DMS53 treated with DMSO at 0.1 percent for 48 hours (cell line): ENCODE measurements at regions not wholly inside any gene's neighbourhood (a gene's known extent, or its start where the extent isn't known, plus 50 kb on each side); places are given as distances from the start of the nearest gene placed in this dataset.

ENCODE experiments used
- DNase-seq: peaks from one replicate; lab custom pipeline; 2025; ENCODE audit not compliant: unreplicated experiment; lab: John Stamatoyannopoulos, UW

GRCh38 chr15:98381446-98381845 lies 266.9 kb upstream of the IGF1R start:
- DNase-seq, result no peak

GRCh38 chr15:98382139-98382538 lies 266.2 kb upstream of the IGF1R start:
- no peak for DNase-seq

GRCh38 chr15:98383571-98383970 lies 264.8 kb upstream of the IGF1R start:
- DNase-seq, result no peak

DNA sequence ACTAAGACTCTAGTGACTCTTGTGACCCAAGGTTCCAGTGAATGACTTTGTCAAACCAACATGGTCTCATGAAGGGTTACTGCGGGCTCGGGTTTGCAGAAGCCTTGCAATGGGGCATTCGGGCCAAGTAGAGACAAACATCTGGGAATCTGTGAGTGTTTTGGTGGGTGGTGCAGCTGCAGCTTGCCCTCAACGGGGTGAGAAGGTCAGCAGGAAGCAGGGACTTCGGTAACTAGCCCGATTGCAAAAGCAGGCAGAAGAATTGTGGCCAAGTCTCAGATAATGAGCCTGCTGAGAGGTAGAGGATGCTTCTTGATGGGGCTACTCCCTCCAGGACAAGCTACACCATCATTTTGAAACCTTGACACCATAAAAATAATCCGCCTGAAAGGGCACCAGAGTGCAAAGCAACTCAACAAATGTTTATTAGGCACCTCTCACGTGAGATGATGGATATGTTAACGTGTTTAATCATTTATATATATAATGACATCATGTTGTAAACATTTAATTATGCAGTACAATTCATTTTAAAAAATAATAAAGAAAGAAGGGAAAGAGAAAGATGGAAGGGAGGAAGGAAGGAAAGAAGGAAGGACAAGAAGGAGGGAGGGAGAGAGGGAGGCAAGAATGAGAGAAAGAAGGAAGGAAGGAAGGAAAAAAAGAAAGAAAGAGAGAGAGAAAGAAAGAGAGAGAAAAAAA lies 263.9 kb upstream of the IGF1R start:
- DNase-seq, result no peak

DNA sequence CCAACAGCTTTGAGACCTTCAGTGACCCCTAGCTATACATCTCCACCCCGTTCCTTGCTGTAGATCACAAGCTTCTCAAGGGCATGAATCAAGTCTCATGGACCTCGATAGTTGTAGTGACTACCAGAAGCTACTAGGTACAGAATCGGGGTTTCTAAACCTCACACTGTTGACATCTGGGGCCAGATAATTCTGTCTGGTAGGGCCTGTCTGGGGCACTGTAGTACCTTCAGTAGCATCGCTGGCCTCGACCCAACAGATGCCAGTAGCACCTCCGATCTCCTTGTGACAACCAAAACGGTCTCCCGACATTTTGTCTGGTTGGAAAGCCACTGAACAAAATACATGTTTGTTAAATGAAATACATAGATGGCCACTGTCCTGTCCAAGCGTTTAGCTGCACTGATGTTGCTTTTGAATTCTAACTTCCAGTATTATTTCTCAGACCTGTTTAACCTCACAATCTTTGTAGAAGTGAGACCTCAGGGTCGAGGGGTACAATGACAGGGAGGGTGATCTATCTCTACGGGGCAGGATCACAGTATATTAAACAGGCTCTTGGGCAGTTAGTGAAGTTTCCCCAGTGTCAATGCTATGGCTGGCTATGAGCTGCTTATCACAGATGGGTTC lies 262.5 kb upstream of the IGF1R start:
- no peak for DNase-seq

GRCh38 chr15:98386561-98386960 lies 261.8 kb upstream of the IGF1R start:
- DNase-seq, result no peak

- no peak for DNase-seq
Observed at GRCh38 chr15:98387866-98388265, 260.5 kb upstream of the IGF1R start.

GRCh38 chr15:98390946-98391530 lies 257.3 kb upstream of the IGF1R start:
- no peak for DNase-seq

- DNase-seq, result no peak
Observed at GRCh38 chr15:98391568-98391967, 256.8 kb upstream of the IGF1R start.

DNA sequence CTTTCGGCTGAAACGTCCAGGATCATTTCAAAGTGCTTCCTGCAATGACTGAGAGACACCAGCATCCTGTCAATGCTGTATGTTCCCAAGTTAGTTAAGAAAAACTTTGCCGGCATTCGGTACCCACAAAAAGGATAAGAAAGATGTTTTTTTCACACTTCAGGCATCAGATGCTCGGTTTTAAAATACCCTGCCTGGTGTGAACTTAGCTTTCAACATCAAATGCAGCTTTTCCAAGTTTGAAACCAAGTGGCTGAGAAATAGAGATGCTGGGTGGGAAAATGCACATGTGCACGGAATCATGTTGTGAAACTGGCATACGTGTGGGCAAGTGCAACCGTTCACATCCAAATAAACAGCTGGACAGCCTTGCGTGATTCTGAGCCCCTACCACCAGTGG lies 254.9 kb upstream of the IGF1R start:
- no peak for DNase-seq

- no peak for DNase-seq
Observed at GRCh38 chr15:98394546-98394945, 253.8 kb upstream of the IGF1R start.

DNA sequence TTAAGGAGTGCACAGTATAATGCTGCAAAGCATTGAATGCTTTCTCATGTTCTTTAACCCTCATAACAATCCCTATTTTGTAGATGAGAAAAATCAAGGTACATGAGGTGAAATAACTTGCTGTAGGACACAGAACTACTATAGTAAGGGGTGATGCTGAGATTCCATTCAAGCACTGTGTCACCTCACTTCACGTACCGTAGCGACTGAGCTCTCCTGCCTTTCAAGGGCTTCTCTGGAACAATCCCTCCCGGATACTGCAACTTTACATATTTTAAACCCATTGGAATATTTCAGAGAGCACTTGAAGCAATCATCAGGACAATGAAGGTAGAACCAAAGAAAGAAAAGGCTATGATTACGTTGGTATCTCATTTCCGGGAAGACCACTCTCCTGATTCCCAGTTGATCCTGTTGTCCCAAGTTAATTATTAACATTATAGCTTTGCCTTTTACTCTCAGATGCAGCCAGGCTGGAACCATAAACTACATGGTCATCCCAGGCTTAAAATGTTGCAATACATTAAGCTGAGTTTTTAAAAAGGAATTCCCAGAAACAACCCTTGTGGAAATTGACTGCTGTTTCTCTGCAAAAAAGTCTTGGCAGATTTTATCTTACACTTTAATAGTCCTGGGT lies 252.2 kb upstream of the IGF1R start:
- no peak for DNase-seq

DNA sequence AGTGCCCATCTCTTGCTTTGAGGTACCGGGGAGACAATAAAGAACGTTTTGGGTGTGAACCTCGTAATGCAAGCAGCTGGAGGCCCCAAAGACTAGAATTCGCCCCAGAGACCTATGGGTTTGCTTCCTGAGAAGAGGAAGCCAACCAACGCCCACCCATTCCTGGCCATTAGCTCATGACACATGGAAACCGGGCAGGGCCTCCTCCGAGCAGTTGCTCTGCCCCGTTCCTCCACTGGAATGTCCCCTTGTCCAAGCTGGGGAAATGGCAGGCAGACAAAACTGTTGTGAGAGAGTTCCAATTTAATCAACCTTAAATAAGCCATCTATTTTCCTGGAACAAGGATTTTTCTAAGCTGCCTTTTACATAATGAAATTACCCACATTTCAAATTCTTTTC lies 250.9 kb upstream of the IGF1R start:
- no peak for DNase-seq

- DNase-seq, result no peak
Observed at GRCh38 chr15:98398056-98398455, 250.3 kb upstream of the IGF1R start.

DNA sequence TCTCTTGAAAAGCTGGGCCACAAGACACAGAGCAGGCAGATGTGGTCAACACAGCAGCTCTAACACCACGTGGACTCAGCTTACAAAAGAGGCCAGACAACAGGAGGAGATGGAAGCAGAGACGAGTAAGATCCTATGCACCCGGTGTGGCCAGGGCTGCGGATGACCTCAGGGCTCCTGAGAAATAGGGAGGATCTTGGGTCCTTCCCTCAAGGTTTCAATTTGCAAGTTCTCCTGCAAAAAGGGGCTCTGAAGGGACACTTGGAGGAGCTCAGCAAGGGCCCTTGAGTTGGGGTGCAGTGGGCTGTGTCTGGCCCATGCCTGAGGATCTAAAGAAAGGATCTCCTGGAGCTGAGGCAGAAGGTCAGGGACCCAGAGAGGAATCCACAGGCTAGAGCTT lies 249.5 kb upstream of the IGF1R start:
- no peak for DNase-seq

GRCh38 chr15:98400120-98400519 lies 248.2 kb upstream of the IGF1R start:
- no peak for DNase-seq

DNA sequence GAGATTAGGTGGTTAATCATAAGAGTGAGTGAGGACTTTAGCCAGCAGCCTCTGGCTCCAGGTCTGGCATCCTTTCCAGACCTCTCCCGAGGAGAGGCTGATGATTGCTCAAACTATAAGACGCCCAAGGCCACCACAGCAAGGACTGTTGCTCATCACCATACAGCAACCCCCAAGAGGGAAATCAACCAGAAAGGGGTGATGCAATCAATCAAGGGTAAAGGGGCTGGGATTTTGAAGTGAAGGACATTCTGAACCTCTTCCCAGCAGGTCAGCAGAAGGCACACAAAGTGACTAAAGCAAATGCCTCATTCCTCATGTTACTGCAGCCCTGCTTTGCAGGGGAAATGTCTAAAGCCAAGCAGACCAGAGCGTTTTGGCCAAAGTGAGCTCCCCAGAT lies 247.3 kb upstream of the IGF1R start:
- no peak for DNase-seq

DNA sequence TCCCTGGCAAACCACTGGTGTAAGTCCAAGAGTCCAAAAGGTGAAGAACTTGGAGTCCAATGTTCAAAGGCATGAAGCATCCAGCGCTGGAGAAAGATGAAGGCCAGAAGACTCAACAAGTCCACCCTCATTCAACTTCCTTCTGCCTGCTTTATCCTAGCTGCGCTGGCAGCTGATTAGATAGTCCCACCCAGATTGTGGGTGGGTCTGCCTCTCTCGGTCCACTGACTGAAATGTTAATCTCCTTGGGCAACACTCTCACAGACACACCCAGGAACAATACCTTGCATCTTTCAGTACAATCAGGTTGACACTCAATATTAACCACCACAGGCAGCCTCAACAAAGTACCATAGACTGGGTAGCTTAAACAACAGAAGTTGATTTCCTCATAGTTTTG lies 245.9 kb upstream of the IGF1R start:
- no peak for DNase-seq

DNA sequence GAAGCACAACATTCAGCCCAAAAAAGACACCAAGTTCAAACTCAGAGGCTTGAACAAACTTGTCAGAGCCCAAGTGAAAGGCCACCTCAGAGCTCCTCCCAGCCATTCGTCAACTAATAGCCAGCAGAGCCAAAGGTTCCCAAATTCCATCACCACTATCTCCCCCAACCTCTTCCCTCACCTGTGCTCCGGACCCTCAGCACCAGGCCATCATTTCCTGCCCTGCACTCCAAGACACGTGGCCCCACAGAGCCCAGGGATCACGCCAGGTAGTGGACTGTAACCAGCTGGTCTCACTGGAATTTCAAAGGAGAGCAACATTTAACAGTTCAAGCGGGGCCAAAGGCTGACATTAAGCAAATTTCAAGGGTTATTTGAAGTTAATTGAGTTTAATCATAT lies 245.2 kb upstream of the IGF1R start:
- no peak for DNase-seq

- no peak for DNase-seq
Observed at GRCh38 chr15:98403569-98403968, 244.8 kb upstream of the IGF1R start.

DNA sequence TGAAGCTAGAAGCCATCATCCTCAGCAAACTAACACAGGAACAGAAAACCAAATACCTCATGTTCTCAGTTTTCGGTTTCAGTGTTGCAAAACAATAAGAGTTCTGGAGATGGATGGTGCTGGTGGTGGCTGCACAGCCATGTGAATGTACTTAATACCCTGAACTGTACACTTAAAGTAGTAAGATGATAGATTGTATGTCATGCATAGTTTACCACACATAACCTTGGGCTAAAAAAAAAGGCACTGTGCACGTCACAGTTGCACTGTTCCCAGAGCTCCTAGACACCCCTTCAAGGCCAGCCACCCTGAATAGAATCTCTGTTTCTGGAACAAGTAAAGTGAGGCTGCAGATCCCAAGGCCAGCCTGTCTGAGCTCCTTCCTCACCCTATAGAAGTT lies 243.3 kb upstream of the IGF1R start:
- no peak for DNase-seq

DNA sequence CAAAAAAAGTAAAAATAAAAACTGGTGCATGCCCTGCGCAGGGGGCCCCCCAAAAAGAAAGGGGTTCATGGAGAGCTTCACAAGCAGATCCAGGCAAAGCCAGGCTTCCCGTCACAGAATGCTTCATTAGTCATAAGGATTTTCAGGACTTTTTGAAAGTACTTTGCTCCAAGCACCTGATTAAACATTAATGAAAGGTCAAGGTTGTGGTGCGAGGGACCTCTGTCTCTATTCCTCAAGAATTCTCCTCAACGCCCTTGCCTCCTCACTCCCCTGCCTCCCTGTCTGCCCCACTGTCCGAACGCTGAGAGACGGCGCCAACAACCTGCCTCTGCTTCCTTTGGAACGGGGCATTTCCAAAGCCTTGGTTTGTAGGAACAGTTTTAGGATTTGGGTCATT lies 240.1 kb upstream of the IGF1R start:
- no peak for DNase-seq
